HG03521 (cell line): ENCODE measurements at regions not wholly inside any gene's neighbourhood (a gene's known extent, or its start where the extent isn't known, plus 50 kb on each side); places are given as distances from the start of the nearest gene placed in this dataset.
"Not testable (repeated sequence)": the region's sequence is repeated elsewhere in the genome, so short reads cannot be mapped to it uniquely, and the experiment has no call there.

ENCODE experiments used
- ATAC-seq: cut with Tn5 transposase; IDR thresholded peaks from one replicate; pipeline ENCODE4 v1.9.1; 2021; ENCODE audit warnings: mild to moderate bottlenecking, moderate library complexity; ENCODE audit not compliant: unreplicated experiment

DNA sequence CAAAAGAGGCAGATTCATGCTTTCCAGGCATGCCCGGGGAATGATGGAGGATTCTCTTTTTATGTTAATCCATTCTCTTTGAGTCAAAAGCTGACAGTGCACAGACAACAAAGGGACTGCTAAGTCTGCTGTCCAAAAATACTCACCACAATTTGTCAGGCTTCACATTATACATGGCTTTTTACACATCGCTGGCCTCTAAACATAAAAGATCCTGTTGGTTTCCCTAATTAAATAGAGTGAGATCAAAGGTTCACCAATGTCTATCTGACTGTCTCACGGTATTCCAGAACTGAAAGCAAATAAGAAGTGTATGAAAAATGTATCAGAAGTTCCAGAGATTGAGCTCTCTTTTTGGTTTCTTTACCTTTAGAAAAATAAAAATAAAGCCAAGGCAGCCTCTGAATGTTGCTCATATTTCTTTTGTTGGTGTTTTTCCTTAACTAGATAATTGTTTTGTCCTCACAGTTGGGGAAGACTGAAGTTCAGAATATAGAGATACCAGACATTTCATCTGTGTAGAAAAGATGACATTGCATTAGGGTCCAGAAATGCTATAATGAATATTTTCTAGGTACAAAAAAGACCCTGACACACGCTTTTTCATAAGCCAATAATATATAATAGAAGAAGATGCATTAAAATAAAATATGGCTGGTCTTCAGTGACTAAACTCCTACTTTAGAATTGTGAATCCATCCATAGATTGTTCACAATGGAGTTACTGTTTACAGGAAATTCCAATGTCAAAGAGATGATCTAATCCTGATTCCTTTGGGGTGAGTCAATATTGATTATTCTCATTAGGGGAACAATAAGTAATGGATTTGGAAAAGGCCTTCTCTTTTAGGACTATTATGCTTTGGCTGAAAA lies 688.2 kb upstream of the CDH6 start:
- ATAC-seq: no peak

DNA sequence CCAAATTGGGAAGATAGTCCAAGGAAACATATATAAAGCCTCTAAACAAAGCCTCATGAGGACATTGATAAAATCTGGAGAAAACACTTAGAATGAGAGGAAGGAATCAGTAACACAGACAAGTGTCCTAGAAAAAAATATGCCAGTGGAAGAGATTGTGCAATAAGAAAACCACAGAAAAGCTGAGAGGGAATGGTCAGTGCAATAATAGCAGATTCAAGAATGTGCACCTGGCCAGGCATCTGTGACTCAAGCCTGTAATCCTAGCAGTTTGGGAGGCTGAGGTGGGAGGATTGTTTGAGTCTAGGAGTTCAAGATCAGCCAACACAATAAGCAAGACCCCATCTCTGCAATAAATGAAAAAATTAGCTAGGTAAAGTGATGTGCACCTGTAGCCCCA lies 691.2 kb upstream of the CDH6 start:
- ATAC-seq: no peak

DNA sequence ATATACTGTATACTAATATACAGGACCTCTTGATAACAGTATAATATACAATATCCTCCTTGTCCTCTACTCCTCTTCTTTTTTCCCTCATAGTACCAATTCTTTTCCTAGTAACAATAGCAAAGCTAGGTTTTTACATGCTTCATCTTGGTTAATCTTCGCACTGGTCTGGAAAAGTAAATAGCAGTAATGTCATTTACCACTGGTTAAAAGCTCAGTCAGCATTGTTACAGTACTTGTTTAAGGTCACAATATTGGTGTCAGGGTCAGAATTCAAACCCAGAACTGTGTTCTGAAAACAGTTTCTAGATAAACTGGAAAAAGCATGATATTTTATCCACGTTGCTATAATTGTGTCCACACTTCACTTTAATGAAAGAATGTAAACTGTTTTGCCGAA lies 692.4 kb upstream of the CDH6 start:
- no peak for ATAC-seq

DNA sequence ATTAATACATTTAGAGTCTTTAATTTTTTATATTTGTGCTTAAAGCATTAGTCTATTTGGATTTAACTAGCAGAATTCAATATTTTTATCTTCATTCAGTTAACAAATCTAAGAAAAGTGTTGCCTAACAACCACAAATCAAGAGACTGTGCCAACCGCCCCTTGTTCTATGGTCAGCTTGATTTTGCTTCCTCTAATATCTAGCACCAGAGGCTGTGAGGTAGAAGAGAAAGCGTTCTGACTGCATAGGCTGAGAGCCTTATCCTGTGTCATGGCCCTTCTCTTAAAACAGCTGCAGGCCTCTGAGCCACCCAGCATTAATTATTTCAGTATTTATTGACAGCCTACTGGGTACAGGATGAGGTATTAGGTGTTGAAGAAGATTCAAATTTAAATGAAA lies 693.0 kb upstream of the CDH6 start:
- no peak for ATAC-seq

DNA sequence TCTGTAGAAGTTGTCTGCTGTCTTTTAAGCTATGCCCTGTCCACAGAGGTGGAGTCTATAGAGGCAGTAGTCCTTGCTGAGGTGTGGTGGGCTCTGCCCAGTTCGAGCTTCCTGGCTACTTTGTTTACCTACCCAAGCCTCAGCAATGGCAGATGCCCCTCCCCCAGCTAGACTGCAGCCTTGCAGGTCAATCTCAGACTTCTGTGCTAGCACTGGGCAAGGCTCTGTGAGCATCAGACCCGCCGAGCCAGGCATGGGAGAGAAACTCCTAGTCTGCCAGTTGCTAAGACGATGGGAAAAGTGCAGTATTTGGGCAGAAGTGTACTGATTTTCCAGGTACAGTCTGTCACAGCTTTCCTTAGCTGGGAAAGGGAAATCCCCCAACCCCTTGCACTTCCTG lies 694.1 kb upstream of the CDH6 start:
- no peak for ATAC-seq

DNA sequence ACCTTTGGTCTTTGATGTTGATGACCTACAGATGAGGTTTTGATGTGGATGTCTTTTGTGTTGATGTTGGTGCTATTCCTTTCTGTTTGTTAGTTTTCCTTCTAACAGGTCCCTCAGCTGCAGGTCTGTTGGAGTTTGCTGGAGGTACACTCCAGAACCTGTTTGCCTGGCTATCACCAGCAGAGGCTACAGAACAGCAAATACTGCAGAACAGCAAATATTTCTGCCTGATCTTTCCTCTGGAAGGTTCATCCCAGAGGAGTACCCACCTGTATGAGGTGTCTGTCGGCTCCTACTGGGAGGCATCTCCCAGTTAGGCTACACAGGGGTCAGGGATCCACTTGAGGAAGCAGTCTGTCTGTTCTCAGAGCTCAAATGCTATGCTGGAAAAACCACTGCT lies 694.5 kb upstream of the CDH6 start:
- no peak for ATAC-seq

DNA sequence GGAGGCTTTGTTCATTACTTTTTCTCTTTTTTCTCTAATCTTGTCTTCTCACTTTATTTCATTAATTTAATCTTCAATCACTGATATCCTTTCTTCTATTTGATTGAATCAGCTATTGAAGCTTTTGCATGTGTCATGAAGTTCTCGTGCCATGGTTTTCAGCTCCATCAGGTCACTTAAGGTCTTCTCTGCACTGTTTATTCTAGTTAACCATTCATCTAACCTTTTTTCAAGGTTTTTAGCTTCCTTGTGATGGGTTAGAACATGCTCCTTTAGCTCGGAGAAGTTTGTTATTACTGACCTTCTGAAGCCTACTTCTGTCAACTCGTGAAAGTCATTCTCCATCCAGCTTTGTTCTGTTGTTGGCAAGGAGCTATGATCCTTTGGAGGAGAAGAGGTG lies 695.0 kb upstream of the CDH6 start:
- ATAC-seq: not testable (repeated sequence)

DNA sequence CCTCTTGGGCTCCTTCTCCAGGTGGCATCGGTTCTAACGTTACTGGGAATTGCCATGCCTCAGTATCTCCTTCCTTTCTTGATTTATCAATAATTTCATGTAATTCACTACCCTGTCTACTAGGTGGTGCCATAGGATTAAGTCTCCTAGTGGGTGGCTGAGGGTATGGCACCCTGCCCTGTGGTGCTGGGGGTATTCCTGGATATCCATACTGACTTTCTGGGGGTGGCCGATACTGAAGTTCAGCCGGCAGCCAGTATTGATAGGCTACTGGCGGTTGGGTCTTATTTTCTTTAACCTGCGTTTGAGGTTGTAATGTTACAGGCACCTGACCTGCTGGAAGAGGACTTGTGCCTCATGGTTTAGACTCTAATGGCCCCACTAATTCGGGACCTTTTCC lies 699.4 kb upstream of the CDH6 start:
- ATAC-seq: not testable (repeated sequence)

DNA sequence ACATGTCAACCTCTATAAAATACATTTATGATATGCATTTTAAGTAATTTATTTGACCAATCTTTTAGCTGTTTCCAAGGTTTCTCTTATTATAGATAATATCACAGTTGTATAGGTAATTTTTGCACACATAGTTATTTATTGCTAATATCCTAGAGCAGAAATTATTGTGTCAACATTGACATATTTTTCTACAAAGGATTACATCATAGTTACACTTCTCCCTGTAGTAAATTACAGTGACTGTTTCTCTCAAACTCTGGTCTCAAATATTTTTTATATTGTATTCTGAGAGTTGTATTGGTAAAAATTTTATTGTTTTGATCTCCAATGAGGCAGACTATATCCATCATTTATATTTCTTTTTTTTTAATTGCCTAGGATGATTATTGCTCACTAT lies 714.4 kb upstream of the CDH6 start:
- ATAC-seq: no peak

DNA sequence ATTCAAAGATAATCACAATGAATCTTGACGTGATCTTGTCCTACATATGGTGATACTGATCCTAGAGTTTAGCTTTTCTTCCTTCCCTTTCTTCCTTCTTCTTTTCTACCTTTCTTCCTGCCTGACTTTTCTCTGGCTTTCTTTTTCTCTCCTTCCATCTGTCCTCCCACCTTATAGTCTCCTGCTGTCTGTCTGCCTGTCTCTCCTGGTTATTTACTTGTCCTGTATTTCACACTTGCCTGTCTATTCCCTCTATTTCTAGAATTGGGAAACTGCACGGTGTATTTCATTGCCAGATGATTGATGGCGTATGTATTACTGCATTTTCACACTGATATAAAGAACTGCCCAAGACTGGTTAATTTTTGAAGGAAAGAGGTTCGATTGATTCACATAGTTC lies 718.1 kb upstream of the CDH6 start:
- ATAC-seq: no peak

DNA sequence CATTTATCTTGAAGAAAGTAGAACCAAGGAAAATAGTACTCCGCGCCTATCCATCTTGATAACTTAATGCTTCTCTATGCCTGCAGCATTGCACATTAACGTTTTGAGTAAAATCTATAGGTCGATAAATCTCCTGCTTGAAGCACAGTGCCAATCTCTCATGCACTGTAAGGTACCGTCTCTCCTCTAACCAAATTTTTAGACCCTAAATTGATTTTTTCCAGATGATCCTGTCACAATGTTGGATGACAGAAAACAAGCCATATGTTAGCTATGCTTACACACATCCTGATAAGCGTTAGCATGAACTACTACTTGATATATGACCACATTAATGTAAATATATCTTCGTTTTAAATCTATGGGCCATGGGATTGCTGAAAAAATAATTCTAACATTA lies 723.8 kb upstream of the CDH6 start:
- ATAC-seq: no peak

DNA sequence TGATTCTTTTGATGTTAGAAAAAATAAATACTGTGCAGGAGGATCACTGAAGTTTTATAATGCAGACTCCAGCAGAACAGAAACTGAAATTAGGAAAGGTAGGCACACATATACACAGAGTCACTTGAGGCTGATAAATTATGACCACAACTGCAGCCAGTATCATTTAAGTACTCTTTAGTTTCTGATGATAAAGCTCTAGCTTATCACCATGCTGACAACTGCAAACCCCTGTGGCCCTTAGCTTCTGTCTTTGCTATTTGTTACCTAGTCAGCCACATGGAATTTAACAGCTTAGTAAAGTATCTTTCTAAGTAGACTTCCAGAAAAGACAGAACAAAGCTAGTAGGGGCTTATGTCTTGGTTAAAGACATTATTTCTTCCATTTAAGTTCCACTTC lies 734.8 kb upstream of the CDH6 start:
- no peak for ATAC-seq

DNA sequence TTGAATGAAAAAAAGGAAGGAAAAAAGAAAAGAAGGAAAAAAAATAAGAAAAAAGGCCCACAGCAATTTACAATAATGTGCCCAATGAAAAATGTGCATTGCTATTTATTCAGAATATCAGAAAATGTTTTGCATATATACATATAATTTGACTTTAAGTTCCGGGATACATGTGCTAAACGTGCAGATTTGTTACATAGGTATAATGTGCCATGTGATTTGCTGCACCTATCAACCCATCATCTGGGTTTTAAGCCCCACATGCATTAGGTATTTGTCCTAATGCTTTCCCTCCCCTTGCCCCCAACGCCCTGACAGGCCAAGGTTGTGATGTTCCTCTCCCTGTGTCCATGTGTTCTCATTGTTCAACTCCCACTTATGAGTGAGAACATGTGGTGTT lies 738.0 kb upstream of the CDH6 start:
- not testable (repeated sequence) for ATAC-seq

DNA sequence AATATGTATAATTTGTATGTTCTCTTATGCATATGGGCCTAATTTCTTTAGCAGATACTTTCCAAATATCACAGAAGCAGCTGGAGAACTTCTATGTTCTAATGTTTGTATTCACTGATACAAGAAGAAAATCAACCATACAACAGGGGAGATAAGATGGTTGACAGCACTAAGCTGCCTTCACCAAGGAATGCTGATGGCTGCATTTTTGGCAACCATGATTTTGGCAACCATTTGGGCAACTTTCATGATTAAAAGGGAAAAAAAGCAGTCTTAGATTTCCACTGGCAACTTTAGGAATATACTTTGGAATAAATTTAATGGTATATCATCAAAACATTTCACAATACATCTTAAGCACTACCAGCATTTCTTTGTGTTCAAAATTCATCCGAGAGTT lies 740.3 kb upstream of the CDH6 start:
- ATAC-seq: no peak

DNA sequence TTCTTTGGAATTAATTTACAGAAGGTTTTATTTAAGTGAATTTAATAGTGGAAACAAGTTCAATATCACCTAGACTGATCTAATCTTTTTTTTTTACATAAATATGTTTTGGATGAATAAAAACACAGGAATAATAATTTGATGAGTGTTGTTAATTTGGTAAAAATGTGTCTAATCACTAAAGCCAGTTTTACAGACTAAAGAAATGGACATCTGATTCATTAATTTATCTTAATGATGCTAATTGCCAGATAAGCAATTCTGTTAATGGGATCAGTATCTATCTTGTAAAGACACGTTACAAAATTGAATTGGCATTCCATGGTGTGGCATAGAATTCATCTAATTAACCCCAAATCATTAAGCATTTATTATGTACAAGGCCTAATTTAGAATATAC lies 743.3 kb upstream of the CDH6 start:
- ATAC-seq: no peak

DNA sequence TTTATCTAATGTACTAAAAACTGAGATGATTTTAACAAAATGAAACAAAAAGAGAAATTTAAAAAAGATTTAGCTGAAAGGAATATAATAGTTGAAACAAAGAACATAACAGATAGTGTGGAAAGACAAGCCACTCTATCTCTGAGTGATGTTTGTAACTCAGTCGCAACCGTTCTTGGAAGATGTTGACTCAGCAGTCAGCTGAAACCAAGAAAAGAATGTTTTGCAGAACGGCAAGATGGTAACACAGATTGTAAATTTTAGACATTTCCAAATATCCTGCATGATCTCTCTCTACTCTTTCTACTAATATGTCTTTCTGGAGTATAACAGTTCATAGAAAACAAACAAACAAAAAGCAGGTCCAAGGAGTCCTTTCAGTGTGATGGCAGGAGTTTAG lies 746.1 kb upstream of the CDH6 start:
- no peak for ATAC-seq

DNA sequence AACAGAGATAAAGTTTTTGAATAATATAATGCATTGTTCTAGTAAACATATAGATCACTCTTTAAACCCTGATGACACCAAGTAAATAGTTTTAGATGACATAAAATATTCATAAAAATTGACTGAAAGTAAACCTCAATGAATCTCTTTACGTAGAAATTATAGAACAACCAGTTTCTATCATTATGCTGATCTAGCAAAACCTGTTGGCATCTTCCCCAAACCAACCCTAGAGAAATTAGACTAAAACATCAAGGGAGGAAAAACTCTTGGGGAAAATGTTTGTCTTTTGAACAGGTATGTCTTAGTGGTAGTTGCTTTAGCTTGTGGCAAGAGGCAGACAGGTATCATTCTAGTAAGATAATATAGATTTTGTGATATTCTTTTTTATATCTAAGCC lies 747.0 kb upstream of the CDH6 start:
- no peak for ATAC-seq

DNA sequence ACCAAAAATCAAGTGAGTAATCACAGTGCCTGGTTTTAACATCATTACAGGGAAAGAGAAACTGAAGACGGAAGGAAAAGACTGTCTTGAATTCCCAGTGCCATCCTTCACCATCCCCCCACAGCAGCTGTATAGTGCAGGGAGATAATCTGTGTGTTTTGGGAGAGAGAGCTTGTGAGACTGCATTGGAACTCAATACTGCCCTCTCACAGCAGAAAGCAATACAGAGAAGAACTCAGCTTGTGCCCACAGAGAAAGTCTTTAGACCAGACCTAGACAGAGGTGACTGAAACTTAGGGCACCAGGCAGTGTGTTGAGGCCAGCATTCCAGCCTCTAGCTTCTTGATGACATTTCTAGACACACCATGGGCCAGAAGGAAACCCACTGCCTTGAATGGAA lies 754.7 kb upstream of the CDH6 start:
- no peak for ATAC-seq

DNA sequence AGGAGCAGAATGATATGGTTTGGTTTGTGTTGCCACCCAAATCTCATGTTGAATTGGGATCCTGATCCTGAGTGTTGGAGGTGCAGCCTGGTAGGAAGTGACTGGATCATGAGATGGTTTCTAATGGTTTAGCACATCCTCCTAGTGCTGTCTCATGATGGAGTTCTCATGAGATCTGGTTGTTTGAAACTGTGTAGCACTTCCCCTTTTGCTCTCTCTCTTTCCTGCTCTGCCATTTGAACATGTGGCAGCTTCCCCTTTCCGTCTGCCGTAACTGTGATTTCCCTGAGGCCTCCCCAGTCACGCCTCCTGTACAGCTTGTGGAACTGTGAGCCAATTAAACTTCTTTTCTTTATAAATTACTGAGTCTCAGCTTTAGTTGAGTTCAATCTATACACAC lies 756.8 kb upstream of the CDH6 start:
- ATAC-seq: no peak

DNA sequence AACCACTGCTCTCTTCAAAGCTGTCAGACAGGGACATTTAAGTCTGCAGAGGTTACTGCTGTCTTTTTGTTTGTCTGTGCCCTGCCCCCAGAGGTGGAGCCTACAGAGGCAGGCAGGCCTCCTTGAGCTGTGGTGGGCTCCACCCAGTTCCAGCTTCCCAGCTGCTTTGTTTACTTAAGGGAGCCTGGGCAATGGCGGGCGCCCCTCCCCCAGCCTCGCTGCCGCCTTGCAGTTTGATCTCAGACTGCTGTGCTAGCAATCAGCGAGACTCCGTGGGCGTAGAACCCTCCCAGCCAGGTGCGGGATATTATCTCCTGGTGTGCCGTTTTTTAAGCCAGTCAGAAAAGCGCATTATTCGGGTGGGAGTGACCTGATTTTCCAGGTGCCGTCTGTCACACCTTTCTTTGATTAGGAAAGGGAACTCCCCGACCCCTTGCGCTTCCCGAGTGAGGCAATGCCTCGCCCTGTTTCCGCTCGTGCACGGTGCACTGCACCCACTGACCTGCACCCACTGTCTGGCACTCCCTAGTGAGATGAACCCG lies 764.5 kb upstream of the CDH6 start:
- not testable (repeated sequence) for ATAC-seq

DNA sequence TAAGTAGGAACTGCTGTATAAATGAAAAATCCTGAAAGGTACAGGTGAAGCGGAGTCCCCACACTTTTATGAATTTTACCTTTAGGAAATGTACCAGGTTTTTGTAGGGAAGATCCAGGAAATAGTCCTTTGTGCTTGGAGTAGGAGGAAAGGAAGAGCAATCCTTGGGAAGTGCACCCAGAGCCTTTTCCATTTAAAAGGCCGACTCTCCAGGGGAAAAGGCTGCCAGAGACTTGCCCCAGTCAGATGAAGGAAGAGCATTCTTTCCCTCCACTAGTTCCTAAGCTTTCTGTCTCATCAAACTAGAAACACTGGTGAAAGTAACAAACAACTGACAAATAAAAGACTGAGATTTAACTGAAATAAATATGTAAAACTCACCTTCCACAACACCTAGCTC lies 779.4 kb upstream of the CDH6 start:
- ATAC-seq: no peak

DNA sequence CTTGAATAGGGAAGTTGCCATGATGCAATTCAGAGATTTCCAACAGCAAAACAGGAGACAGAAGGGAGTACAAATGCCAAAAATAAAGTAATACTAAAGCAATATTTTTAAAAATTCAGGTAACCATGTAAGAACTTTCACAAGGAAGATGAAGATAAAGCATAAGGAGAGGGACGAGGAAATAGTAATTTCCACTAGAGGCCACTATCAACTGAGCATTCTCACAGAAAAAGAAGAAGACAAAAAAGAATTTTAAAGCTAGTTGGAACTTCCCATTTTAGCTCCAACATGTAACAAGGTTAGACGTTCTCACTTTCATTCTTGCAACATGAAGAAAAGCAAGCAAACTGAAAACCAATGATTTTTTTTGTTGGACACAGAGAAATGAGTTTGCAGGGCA lies 779.9 kb upstream of the CDH6 start:
- no peak for ATAC-seq

DNA sequence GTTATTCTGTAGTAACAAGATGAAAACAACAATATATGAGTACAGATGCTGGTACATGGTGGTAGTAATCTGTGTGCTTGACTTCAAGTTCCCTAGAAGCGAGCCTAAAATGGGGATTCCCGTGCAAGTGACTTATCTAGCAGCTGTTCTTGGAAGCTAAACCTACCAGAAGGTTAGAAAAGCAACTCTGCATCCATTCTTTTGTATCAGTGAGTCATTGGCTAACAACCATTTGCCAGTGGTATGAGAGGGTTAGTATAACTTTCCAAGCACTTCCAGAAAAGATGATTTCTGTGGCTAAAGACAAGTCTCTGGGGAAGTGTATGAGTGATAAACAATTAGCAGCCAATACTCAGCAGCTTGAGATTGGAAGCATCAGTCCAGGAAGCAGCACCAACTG lies 787.7 kb upstream of the CDH6 start:
- ATAC-seq: no peak
